HepG2 (cell line): ENCODE measurements at regions not wholly inside any gene's neighbourhood (a gene's known extent, or its start where the extent isn't known, plus 50 kb on each side); places are given as distances from the start of the nearest gene placed in this dataset.
A peak's percentile ranks its signal among the peaks of the same experiment; 100 is the strongest.

Experiments
- CEBPG ChIP-seq: IDR thresholded peaks from 2 replicates; pipeline ENCODE4 v1.6.1; 2016
- HOXA7 ChIP-seq: sonication (generic); formaldehyde crosslinking; IDR thresholded peaks from 2 replicates; pipeline ENCODE4 v1.8.1; 2022; ENCODE audit warnings: mild to moderate bottlenecking, missing genetic modification reagents, moderate library complexity
- KDM2A ChIP-seq: sonication (generic); formaldehyde crosslinking; IDR thresholded peaks from 2 replicates; pipeline ENCODE4 v1.4.0; 2020; ENCODE audit warnings: low read depth, missing genetic modification reagents, borderline replicate concordance
- LCORL ChIP-seq, 2 experiments: fragments of 450-650 bp in 1 of 2; sonication (generic) in 1 of 2; formaldehyde crosslinking in 1 of 2; IDR thresholded peaks; 2 replicates each; pipeline versions ENCODE4 v1.5.0 to v1.6.1; 2017 to 2020; ENCODE audit warnings: antibody characterized with exemption in 1 of 2, missing genetic modification reagents in 1 of 2
- MXD4 ChIP-seq: IDR thresholded peaks from 2 replicates; pipeline ENCODE4 v1.6.1; 2016; ENCODE audit warnings: mild to moderate bottlenecking, missing biosample characterization, missing genetic modification reagents
- NFATC3 ChIP-seq: sonication (generic); formaldehyde crosslinking; IDR thresholded peaks from 2 replicates; pipeline ENCODE4 v1.5.1; 2020; ENCODE audit warnings: mild to moderate bottlenecking, missing genetic modification reagents
- NFE2L2 ChIP-seq: fragments of 150-350 bp; IDR thresholded peaks from 2 replicates; pipeline ENCODE4 v1.6.1; 2014; ENCODE audit warnings: low read length
- NKX3-1 ChIP-seq: sonication (generic); formaldehyde crosslinking; IDR thresholded peaks from 2 replicates; pipeline ENCODE4 v1.5.0; 2020; ENCODE audit warnings: missing genetic modification reagents
- NR2F6 ChIP-seq, 2 experiments: IDR thresholded peaks; 2 replicates each; pipeline ENCODE4 v1.6.1; 2016; ENCODE audit warnings: antibody characterized with exemption in 1 of 2, mild to moderate bottlenecking in 1 of 2
- SMAD3 ChIP-seq: sonication (generic); formaldehyde crosslinking; IDR thresholded peaks from 2 replicates; pipeline ENCODE4 v1.4.0; 2020; ENCODE audit warnings: missing genetic modification reagents
- SMARCC2 ChIP-seq: fragments of 450-650 bp; IDR thresholded peaks from 2 replicates; pipeline ENCODE4 v1.6.1; 2017; ENCODE audit warnings: antibody characterized with exemption, mild to moderate bottlenecking
- SNAPC2 ChIP-seq: sonication (generic); formaldehyde crosslinking; IDR thresholded peaks from 2 replicates; pipeline ENCODE4 v1.8.1; 2022; ENCODE audit warnings: mild to moderate bottlenecking, missing genetic modification reagents
- THYN1 ChIP-seq: sonication (generic); formaldehyde crosslinking; IDR thresholded peaks from 2 replicates; pipeline ENCODE4 v1.8.1; 2023; ENCODE audit warnings: low read depth, mild to moderate bottlenecking, moderate library complexity, missing genetic modification reagents, borderline replicate concordance
- TP53 ChIP-seq: sonication (generic); formaldehyde crosslinking; conservative IDR thresholded peaks from 2 replicates; pipeline ENCODE4 v1.4.0; 2020; ENCODE audit warnings: missing genetic modification reagents
- ZBTB3 ChIP-seq: sonication (generic); formaldehyde crosslinking; IDR thresholded peaks from 2 replicates; pipeline ENCODE4 v1.4.0; 2020; ENCODE audit warnings: low read depth, mild to moderate bottlenecking, moderate library complexity, missing genetic modification reagents, borderline replicate concordance
- ZBTB43 ChIP-seq: sonication (generic); formaldehyde crosslinking; conservative IDR thresholded peaks from 2 replicates; pipeline ENCODE4 v1.4.0; 2020; ENCODE audit warnings: missing genetic modification reagents
- ZFP36L1 ChIP-seq: sonication (generic); formaldehyde crosslinking; IDR thresholded peaks from 2 replicates; pipeline ENCODE4 v1.8.0; 2022; ENCODE audit warnings: mild to moderate bottlenecking, missing genetic modification reagents, moderate library complexity
- ZMAT3 ChIP-seq: sonication (generic); formaldehyde crosslinking; conservative IDR thresholded peaks from 2 replicates; pipeline ENCODE4 v1.7.0; 2021; ENCODE audit warnings: missing genetic modification reagents
- ZNF331 ChIP-seq: sonication (generic); formaldehyde crosslinking; IDR thresholded peaks from 2 replicates; pipeline ENCODE4 v1.4.0; 2020; ENCODE audit warnings: missing genetic modification reagents
- ZNF567 ChIP-seq: sonication (generic); formaldehyde crosslinking; IDR thresholded peaks from 2 replicates; pipeline ENCODE4 v1.8.1; 2023; ENCODE audit warnings: mild to moderate bottlenecking, missing genetic modification reagents, borderline replicate concordance
- ZNF589 ChIP-seq: sonication (generic); formaldehyde crosslinking; conservative IDR thresholded peaks from 2 replicates; pipeline ENCODE4 v1.8.0; 2022; ENCODE audit warnings: mild to moderate bottlenecking, moderate library complexity, missing genetic modification reagents
- ZNF616 ChIP-seq: sonication (generic); formaldehyde crosslinking; IDR thresholded peaks from 2 replicates; pipeline ENCODE4 v1.5.0; 2020; ENCODE audit warnings: low read depth, mild to moderate bottlenecking, missing genetic modification reagents
- ZNF652 ChIP-seq: IDR thresholded peaks from 2 replicates; pipeline ENCODE4 v1.6.1; 2016; ENCODE audit warnings: low read depth, borderline replicate concordance
- ZNF800 ChIP-seq: sonication (generic); formaldehyde crosslinking; IDR thresholded peaks from 2 replicates; pipeline ENCODE4 v1.4.0; 2020; ENCODE audit warnings: missing genetic modification reagents
- TF ChIP-seq, protein P1 (sequence below): sonication (generic); formaldehyde crosslinking; IDR thresholded peaks from 2 replicates; pipeline ENCODE4 v1.8.0; 2022; ENCODE audit warnings: mild to moderate bottlenecking, missing genetic modification reagents

DNA sequence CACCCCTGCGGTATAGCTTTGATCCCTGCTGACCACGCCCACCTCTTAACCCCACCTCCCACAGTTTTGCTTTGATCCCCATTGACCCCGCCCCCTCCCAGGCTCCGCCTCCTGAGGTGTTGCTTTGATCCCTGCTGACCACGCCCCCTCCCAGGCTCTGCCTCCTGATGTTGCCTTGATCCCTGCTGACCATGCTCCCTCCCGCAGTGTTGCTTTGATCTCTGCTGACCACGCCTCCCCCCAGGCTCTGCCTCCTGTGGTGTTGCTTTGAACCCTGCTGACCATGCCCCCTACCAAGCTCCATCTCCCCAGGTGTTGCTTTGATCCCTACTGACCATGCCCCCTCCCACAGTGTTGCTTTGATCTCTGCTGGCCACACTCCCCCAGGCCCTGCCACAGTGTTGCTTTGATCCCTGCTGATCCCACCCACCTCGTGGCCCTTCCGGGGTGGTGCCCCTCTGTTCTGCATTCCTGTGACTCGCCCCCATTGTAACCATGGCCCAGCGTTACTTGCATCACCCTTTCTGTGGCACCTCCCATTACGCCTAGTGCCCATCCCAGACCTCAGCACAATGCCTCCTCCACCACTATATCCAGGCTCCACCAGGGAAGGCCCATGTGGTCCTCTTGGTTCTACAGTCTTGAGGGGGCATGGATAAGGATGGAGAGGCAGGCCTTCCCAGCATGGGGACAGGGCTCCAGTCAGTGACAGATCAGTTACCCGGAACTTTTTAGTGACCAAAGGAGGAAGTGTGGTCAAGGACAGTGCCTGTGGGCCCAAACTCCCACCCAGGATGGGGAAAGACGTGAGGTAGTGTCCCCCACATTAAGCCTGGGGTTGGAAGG is 70.8 kb downstream of the ADRA2C start (continued):
- no peak for TF ChIP-seq NFE2L2
- TF ChIP-seq, protein P1, sequence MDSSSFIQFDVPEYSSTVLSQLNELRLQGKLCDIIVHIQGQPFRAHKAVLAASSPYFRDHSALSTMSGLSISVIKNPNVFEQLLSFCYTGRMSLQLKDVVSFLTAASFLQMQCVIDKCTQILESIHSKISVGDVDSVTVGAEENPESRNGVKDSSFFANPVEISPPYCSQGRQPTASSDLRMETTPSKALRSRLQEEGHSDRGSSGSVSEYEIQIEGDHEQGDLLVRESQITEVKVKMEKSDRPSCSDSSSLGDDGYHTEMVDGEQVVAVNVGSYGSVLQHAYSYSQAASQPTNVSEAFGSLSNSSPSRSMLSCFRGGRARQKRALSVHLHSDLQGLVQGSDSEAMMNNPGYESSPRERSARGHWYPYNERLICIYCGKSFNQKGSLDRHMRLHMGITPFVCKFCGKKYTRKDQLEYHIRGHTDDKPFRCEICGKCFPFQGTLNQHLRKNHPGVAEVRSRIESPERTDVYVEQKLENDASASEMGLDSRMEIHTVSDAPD (CRISPR knock-in tag) = peak; percentile 96
- no peak for TF ChIP-seq SMARCC2
- peak; percentile 97 for TF ChIP-seq CEBPG (CRISPR knock-in tag)
- no peak for TF ChIP-seq SNAPC2 (CRISPR knock-in tag)
- TF ChIP-seq LCORL (IDR thresholded peaks at IDR 0.05) = no peak
- TF ChIP-seq LCORL (CRISPR knock-in tag; IDR thresholded peaks at IDR 0.05) = peak; percentile 98
- no peak for TF ChIP-seq NKX3-1 (CRISPR knock-in tag)
- no peak for TF ChIP-seq SMAD3
- no peak for TF ChIP-seq ZNF800 (CRISPR knock-in tag)
- no peak for TF ChIP-seq ZNF589 (CRISPR knock-in tag)
- TF ChIP-seq ZNF616 (CRISPR knock-in tag) = peak; percentile 69; the same call in 1 of the 2 replicates
- TF ChIP-seq ZNF652 = no peak
- TF ChIP-seq ZBTB3 (CRISPR knock-in tag) = peak; percentile 96
- no peak for TF ChIP-seq THYN1 (CRISPR knock-in tag)
- no peak for TF ChIP-seq HOXA7
- peak; percentile 95 for TF ChIP-seq NR2F6 (IDR thresholded peaks at IDR 0.05)
- peak; percentile 92 for TF ChIP-seq NR2F6 (CRISPR knock-in tag; IDR thresholded peaks at IDR 0.05)
- TF ChIP-seq ZMAT3 = peak; percentile 82
- 0 out of 2 replicates have a peak, but pooled peaks have one; percentile 46 for TF ChIP-seq ZBTB43 (CRISPR knock-in tag)
- peak; percentile 83 for TF ChIP-seq ZNF331 (CRISPR knock-in tag)
- TF ChIP-seq KDM2A (CRISPR knock-in tag) = peak; percentile 35; the same call in 1 of the 2 replicates
- TF ChIP-seq NFATC3 (CRISPR knock-in tag) = no peak
- no peak for TF ChIP-seq TP53 (CRISPR knock-in tag)
- TF ChIP-seq ZNF567 (CRISPR knock-in tag) = peak; percentile 76; the same call in 1 of the 2 replicates
- TF ChIP-seq MXD4 (CRISPR knock-in tag) = no peak
- TF ChIP-seq ZFP36L1 (CRISPR knock-in tag) = 0 out of 2 replicates have a peak, but pooled peaks have one; percentile 71
